GM19043 (cell line): ENCODE measurements at regions not wholly inside any gene's neighbourhood (a gene's known extent, or its start where the extent isn't known, plus 50 kb on each side); places are given as distances from the start of the nearest gene placed in this dataset.
"Not testable (repeated sequence)": the region's sequence is repeated elsewhere in the genome, so short reads cannot be mapped to it uniquely, and the experiment has no call there.

Source experiments
- ATAC-seq: cut with Tn5 transposase; IDR thresholded peaks from one replicate; pipeline ENCODE4 v1.9.1; 2021; ENCODE audit warnings: low read depth; ENCODE audit not compliant: unreplicated experiment

GRCh38 chr21:6126976-6127732, 4394.2 kb upstream of the TPTE start:
- peak; percentile 53 for ATAC-seq

DNA sequence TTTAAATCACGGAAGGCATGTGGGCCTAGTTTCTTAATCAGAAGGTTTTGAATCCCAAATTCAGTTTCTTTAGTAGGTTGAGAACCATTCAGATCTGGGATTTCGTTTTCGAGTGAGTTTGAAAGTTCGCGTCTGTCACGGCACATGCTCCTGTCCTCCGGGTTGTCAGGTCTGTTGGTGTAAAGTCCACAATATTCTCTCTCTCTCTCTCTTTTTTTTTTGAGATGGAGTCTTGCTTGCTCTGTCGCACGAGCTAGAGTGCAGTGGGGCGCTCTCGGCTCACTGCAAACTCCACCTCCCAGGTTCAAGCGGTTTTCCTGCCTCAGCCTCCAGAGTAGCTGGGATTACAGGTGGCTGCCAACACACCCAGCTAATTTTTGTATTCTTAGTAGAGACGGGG, 4390.6 kb upstream of the TPTE start:
- ATAC-seq, result not testable (repeated sequence)

DNA sequence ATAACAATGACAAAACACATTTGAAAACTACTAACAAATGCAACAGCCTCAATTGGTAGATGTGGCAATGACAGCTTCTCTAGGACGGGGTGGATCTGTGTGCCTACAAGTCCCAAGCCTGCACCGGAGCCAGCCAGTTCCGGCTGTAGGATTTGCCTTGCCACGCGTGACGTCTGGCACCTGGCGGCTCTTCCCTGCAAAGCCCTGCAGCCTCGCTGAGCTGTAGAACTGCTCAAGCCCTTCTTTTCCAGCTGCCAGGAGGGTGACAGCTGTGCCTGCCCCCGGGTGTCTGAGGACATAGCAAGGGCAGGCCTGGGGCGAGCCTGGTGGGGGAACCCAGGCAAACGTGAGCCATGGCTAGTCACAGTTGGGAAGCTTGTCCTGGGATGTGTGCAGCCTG, 4388.0 kb upstream of the TPTE start:
- not testable (repeated sequence) for ATAC-seq

DNA sequence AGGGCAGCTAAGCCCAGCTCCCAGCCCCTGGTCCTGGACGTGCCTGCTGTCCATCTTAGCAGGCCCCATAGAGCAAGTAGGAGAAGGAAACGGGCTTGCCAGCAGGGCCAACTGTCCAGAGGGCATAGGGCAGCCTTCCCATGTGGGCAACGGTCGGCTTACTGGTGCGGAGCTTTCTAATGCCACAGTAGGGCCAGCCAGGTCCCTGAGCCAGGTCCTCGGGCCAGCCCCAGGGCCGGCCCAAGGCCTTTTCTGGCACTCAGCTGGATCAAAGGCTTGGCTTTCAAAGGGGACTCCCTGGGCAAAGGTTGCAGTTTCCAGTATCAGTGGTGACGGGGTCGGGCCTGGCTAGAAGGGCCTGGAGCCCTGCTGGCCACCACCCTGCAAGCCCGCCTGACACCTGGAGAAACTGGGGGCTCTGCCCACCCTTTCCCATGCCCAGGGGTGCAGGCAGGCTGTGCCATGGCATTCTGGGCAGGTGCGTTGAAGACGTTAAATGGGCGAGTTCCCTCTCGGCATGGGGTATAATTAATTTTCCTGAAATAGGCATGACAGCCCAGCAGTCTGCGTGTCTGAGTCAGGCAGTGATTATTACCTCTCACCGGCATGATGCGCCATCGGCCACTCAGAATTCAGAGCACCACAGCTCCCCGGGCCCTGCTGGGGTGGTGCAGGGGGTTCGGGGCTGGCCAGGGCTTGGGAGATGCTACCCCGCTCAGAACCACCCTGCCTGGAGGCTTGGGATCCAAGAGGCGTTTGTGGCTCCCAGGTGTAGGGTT, 4387.3 kb upstream of the TPTE start:
- not testable (repeated sequence) for ATAC-seq

- not testable (repeated sequence) for ATAC-seq
Measured at GRCh38 chr21:6136732-6137131, 4384.7 kb upstream of the TPTE start.

DNA sequence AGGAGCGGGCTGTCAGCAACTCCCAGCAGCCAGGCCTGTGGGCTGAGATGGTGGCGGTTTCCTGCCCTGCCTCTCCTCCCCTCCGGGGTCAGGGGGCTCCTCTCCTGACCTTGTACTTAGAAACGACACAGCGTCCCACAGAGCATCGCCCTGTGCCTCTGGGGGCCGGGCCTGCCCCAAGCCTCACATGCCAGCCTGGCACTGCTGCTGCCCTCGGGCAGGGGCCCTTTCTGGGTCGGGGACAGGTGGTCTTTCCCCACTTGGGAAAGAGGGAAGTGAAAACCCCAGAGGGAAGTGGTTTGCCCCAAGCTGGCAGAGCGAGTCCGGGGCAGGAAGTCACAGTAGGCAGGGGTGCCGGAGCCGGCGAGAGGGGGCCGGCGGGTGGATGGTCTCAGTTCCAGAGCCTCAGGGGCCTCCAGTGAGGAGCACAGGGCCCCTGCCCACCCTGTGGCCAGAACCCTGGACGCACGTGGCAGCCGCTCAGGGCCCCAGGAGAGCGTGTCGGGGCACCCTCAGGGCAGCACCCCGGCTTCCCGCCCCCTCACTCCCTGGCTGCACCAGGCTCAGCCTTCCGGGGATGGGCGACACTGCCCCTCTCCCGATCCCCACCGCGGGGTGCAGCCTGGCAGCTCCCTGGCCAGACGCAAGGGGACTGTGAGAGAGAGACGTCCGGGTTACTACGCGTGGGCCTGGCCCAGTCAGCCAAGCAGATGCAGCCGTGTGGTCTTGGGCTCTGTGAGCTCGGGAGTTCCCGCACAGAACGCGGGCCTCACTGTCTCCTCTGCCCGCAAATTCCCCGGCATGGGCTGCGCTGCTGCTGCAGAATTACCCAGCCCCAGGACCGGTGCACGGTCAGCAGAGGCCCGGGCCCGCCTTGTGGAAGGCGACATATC, 4382.9 kb upstream of the TPTE start:
- not testable (repeated sequence) for ATAC-seq

GRCh38 chr21:6139331-6139730, 4382.1 kb upstream of the TPTE start:
- ATAC-seq, result not testable (repeated sequence)

DNA sequence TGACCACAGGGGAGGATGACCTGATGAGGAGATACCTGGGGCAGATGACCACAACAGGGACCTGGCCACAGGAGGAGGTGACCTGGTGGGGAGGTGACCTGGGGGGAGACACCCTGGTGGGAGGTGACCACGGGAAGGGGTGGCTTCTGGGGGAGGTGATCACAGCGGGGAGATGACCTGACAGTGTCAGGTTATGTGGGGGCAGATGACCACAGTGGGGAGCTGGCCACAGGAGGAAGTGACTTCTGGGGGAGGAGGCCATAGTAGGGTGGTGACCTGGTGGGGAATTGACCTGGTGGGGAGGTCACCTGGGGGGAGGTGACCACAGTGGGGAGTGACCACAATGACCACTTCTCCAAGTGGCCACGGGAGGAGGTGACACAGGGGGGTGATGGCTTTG, 4381.5 kb upstream of the TPTE start:
- not testable (repeated sequence) for ATAC-seq

GRCh38 chr21:6140467-6141137, 4380.8 kb upstream of the TPTE start:
- ATAC-seq, result not testable (repeated sequence)

- ATAC-seq, result not testable (repeated sequence)
Measured at GRCh38 chr21:6141138-6141474, 4380.3 kb upstream of the TPTE start.

- ATAC-seq, result not testable (repeated sequence)
Measured at GRCh38 chr21:6153154-6153553, 4368.2 kb upstream of the TPTE start.

GRCh38 chr21:6154524-6155320, 4366.7 kb upstream of the TPTE start:
- ATAC-seq, result not testable (repeated sequence)

GRCh38 chr21:6156712-6157389, 4364.5 kb upstream of the TPTE start:
- not testable (repeated sequence) for ATAC-seq

GRCh38 chr21:6157515-6157914, 4363.9 kb upstream of the TPTE start:
- not testable (repeated sequence) for ATAC-seq

GRCh38 chr21:6158171-6158570, 4363.2 kb upstream of the TPTE start:
- not testable (repeated sequence) for ATAC-seq
